Astrocyte of the spinal cord (primary cell): ENCODE measurements at regions not wholly inside any gene's neighbourhood (a gene's known extent, or its start where the extent isn't known, plus 50 kb on each side); places are given as distances from the start of the nearest gene placed in this dataset.

Source experiments
- DNase-seq: peaks from one replicate; pipeline ENCODE4 v3.0.0; 2011; ENCODE audit warnings: low read depth, low spot score
- H3K4me3 ChIP-seq: 2 replicates; pipeline ENCODE4 v1.5.1; 2011; ENCODE audit warnings: low read depth, mild to moderate bottlenecking, low read length, moderate library complexity
- in situ Hi-C: cut with HindIII; loops from 2 replicates; pipeline ENCODE4 v1.10.0; 2017; ENCODE audit warnings: low sequenced_read_pairs
- TF ChIP-seq, protein P1 (sequence below): IDR thresholded peaks from 2 replicates; pipeline ENCODE4 v1.5.1; 2012; ENCODE audit warnings: low read depth, mild to moderate bottlenecking, low read length, inconsistent platforms

GRCh38 chr2:145043399-145043834 is 523.5 kb upstream of the ZEB2 start:
- H3K4me3 ChIP-seq = no peak overlapping the region
- in situ Hi-C loops = no loop called here

DNA sequence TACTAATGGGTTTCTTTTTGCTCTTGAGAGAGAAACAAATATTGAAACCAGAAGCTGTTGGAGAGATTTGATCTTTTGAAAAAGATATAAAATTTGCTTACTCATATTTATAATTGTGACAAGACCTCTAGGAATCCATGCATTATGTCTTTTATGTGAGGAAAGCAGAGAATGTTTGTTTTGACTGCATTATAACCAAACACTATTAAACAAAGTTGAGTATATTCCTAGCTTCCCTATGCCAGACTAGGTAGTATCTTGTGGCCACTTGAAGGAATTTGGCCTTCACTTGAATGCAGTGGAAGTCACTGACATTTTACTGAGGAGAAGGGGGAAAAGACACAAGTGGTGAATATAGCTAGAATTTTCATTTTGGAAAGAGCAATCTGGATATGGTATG is 521.8 kb upstream of the ZEB2 start:
- TF ChIP-seq, protein P1, sequence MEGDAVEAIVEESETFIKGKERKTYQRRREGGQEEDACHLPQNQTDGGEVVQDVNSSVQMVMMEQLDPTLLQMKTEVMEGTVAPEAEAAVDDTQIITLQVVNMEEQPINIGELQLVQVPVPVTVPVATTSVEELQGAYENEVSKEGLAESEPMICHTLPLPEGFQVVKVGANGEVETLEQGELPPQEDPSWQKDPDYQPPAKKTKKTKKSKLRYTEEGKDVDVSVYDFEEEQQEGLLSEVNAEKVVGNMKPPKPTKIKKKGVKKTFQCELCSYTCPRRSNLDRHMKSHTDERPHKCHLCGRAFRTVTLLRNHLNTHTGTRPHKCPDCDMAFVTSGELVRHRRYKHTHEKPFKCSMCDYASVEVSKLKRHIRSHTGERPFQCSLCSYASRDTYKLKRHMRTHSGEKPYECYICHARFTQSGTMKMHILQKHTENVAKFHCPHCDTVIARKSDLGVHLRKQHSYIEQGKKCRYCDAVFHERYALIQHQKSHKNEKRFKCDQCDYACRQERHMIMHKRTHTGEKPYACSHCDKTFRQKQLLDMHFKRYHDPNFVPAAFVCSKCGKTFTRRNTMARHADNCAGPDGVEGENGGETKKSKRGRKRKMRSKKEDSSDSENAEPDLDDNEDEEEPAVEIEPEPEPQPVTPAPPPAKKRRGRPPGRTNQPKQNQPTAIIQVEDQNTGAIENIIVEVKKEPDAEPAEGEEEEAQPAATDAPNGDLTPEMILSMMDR = no peak
- in situ Hi-C loops = no loop called here
- no peak for DNase-seq
- no peak overlapping the region for H3K4me3 ChIP-seq

More at GRCh38 chr2:145043399-145043834, 523.5 kb upstream of the ZEB2 start:
- TF ChIP-seq, protein P1 = no peak
- no peak for DNase-seq

GRCh38 chr2:145040433-145040832 is 520.5 kb upstream of the ZEB2 start:
- TF ChIP-seq, protein P1 = no peak
- no peak overlapping the region for H3K4me3 ChIP-seq
- no peak for DNase-seq
- in situ Hi-C loops = no loop called here

DNA sequence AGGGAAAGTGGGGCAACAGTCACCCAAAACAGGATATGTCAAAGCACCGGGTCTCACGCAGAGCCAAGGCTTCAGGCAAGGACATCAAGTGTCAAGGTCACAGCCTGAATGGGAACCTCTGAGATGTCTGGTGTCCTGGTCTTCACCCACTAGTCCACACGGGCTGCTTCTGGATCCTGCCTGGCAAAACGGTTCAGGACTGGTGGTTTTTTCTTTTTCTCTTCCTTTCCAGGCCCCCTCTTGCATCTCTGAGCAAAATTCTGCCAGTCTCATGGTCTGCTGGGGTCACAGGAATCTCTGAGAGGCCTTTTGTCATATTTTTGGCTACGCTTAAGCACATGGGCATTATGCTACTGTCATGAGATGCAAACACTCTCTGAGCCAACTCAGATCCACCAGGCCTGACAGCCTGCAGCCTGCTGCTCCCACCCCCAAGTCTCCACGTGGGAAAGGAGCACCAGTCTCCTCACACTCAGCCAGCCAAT is 518.2 kb upstream of the ZEB2 start:
- TF ChIP-seq, protein P1 = no peak
- no peak overlapping the region for H3K4me3 ChIP-seq
- no peak for DNase-seq
- in situ Hi-C loops = no loop called here

- no peak overlapping the region for H3K4me3 ChIP-seq
- TF ChIP-seq, protein P1 = no peak
- in situ Hi-C loops = no loop called here
- no peak for DNase-seq
These were observed 516.6 kb upstream of the ZEB2 start for GRCh38 chr2:145036421-145037011.

GRCh38 chr2:145034511-145034910 is 514.6 kb upstream of the ZEB2 start:
- TF ChIP-seq, protein P1 = no peak
- no peak for DNase-seq
- H3K4me3 ChIP-seq = no peak overlapping the region
- in situ Hi-C loops = no loop called here
